Mammary epithelial cell (primary cell): ENCODE measurements at regions not wholly inside any gene's neighbourhood (a gene's known extent, or its start where the extent isn't known, plus 50 kb on each side); places are given as distances from the start of the nearest gene placed in this dataset.

ENCODE experiments used
- CTCF ChIP-seq, 2 donors: IDR thresholded peaks in 1 of 2; conservative IDR thresholded peaks in 1 of 2; 2 replicates each; pipeline ENCODE4 v1.5.1; 2011 to 2012; ENCODE audit warnings: inconsistent platforms in 2 of 2, low read length in 2 of 2, mild to moderate bottlenecking in 2 of 2, control low read depth in 1 of 2, low read depth in 1 of 2; ENCODE audit not compliant: insufficient read depth in 1 of 2; ENCODE audit errors: extremely low read depth in 1 of 2
- EZH2 ChIP-seq: IDR thresholded peaks from 2 replicates; pipeline ENCODE4 v1.6.1; 2012; ENCODE audit warnings: low read length, inconsistent platforms, borderline replicate concordance

GRCh38 chr15:89395461-89395871, 60.8 kb upstream of the POLG start:
- TF ChIP-seq CTCF (conservative IDR thresholded peaks at IDR 0.05 in 1 of 2, IDR thresholded peaks at IDR 0.05 in 1 of 2; ENCODE audit: extremely low read depth in 1 of 2, insufficient read depth in 1 of 2, low read depth in 1 of 2, low read length in 2 of 2), result no peak
- TF ChIP-seq EZH2, result no peak
